AG08395 (cell line): ENCODE measurements at regions not wholly inside any gene's neighbourhood (a gene's known extent, or its start where the extent isn't known, plus 50 kb on each side); places are given as distances from the start of the nearest gene placed in this dataset.
"Not testable (repeated sequence)": the region's sequence is repeated elsewhere in the genome, so short reads cannot be mapped to it uniquely, and the experiment has no call there.

ENCODE experiments used
- DNase-seq: peaks from one replicate; pipeline ENCODE4 v3.0.0; 2012; ENCODE audit warnings: mixed read lengths, low spot score

GRCh38 chr6:132045877-132046276 lies 94.7 kb upstream of the CCN2 start:
- no peak for DNase-seq

DNA sequence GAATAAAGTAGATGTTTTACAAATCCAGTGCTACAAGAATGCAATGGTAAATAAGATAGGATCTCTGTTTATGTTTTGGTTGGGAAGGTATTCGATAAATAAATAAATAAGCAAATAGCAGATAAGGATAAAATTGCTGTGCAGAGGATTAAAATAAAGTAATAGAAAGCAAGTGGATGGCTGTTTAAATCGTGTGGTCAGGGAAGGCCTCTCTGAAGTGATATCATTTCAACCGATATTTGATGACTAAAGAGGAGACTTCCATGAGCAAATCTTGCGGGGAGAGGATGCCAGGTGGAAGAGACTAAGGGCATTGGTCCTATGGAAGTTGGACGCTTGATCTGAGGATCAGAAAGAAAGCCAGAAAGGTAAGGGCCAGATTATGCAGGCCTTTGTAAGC lies 92.0 kb upstream of the CCN2 start:
- DNase-seq, result no peak

GRCh38 chr6:132041706-132042105 lies 90.5 kb upstream of the CCN2 start:
- DNase-seq, result no peak

- no peak for DNase-seq
Observed at GRCh38 chr6:132028029-132028428, 76.9 kb upstream of the CCN2 start.

DNA sequence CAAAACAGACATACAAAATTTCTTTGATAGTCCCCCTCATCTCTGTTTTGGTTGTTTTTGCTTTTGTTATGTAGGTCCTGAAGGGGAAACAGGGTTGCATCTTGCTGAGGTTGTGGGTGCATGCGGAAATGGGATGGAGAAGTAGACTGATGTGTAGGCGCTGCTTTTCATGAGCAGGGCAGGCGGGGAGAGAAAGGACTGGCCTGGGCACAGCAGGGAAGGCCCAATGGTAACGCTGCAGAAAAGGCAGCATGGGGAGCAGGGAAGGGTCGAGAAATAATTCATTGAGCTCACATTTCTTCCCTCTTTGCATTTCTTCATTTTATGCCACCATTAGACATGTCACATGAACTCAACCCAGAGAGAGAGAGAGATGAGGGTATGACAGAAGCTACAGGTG lies 74.3 kb upstream of the CCN2 start:
- no peak for DNase-seq

DNA sequence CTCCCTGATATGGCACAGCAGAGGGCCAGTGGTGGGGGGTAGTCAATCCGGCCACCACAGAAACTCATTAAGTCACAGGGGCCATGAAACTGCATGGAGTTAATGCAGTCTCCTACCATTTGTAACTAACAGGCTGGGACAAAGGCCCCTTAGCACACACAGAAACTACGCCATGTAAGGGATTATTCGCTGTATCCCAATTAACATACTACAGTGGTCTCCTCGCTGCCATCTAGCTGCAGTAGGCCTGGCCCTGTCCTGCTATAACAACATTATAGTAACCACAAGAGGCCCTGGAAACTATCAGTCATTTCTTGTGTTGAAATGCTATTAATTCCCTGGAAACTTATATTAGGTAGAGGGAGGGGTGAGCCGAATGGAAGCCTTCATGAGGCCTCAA lies 72.3 kb upstream of the CCN2 start:
- no peak for DNase-seq

DNA sequence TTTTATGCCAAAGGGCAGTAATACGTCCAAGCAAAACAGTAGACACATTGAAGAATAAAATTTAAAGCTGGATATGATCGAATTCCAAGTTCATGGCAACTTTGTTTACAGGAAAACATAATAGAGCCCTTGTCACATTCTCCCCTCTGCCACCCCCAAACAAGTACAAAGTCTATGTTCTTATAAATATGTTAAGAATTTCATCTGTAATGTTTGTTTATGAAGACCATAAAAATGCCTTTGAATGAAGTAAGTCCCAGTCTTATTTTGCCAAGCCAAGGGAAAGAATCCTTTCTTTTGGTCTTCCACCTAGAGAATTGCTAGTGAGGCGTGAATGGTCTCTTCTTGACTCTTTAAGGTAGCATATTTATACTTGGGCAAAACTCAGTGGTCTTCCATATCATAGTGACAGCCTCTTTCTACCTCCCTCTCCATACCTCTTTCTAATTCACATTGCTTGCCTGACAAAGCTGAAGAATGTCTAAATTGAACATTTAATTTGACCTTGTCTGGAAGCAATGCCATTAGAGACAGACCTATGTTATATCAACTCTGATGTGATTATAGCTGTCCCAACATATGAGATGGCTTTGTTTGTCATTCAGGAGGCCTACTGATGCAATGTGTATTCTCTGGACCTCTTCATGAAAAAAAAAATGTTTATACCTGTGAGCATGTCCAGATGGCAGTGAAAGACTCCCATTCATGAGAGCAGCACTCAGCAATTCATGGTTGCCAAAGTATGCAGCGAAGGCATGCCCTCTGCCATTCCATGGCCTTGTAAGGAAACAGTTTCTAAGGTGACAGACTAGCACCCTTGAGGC lies 70.6 kb upstream of the CCN2 start:
- DNase-seq, result no peak

- not testable (repeated sequence) for DNase-seq
Observed at GRCh38 chr6:132020918-132021317, 69.7 kb upstream of the CCN2 start.

DNA sequence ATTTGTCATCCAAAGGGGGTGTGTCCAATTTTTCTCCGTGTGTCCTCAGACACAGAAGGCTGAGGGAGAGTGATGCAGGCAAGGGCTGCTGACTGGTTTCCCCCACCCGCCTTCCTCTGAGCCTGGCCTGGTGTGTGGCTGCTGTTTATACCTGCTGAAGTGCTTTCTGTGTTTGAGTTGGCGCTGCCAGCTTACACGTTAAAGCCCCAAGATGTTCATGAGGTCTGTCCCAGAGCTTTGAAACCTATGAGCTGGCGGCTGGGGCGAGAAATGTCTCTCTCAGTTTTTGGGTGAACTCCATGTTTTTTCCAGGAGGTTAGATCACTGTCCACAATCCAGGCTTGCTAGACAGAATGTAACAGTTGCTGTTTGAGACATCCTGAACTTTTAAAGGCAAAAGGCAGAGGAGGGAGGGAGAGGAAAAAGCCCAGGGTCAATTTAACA lies 69.0 kb upstream of the CCN2 start:
- DNase-seq, result peak; percentile 41

DNA sequence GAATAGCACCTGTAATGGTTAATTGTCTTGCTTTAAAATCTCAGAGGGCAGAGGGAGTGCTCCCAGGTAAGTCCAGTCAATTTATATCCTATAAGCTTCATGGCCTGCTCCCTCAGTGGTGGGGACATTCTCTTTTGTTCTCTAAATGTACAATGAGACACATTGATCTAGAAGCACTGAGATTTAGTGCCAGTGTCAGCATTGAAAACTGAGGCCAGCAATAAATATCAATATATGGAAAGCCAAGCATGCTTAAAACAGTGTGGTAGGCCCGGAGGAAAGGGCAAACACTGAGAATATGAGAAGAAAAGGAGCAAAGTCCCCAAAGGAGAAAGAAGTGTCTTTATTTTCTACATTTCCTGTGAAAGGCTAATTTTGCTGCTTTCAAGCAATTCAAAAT lies 68.4 kb upstream of the CCN2 start:
- no peak for DNase-seq

- no peak for DNase-seq
Observed at GRCh38 chr6:132017942-132018341, 66.8 kb upstream of the CCN2 start.

GRCh38 chr6:132016396-132016795 lies 65.2 kb upstream of the CCN2 start:
- no peak for DNase-seq

DNA sequence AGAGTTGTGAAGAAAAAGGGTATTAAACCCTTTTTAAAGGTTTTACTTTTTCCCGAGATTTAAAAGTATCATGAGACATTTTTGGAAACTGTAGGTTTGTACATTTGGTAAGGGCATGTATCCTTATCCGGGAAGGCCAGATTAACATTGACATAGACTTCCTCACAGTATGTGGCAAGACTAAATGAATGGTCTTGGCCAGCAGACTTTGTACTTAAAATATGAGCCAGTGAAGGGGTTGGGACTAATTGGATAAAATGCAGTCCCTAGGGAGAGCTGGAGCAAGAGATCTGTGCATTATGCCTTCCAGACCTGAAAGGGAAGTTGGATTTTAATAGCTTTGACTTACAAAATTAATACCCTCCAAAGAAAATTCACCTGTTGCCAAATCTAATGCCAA lies 60.4 kb upstream of the CCN2 start:
- DNase-seq, result peak; percentile 14

DNA sequence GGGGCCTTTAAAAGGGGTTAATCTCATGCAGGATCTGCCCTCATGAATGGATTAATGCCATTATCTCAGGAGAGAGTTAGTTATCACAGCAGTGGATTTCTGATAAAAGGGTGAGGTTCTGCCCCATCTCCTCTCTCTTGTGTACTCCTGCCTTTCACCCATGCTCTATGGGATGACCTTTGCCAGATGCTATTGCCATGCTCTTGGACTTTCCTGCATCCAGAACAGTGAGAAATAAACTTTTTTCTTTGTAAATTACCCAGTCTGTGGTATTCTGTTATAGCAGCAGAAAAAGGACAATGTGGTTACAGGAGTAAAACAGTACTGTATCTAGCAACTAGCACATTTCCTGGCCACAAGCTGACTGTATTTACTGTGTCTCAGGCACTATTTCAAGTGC lies 58.0 kb upstream of the CCN2 start:
- DNase-seq, result no peak

- DNase-seq, result peak; percentile 12
Observed at GRCh38 chr6:132007474-132008190, 56.5 kb upstream of the CCN2 start.

DNA sequence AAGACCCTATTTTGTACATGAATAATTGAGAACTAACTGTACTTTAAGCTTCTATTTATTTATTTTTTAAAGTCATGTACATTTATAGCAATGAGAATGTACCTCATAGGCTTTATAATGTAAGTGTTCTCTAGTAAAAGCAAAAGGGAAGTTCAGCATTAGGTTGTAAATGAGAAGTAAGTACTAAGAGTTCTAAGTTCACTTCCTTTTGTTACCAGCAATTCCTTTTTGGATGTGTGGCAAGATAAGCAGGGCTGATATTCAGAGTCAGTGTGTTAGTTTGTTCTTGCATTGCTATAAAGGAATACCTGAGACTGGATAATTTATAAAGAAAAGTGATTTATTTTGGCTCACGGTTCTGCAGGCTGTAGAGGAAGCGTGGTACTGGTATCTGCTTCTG lies 54.0 kb upstream of the CCN2 start:
- DNase-seq, result no peak

GRCh38 chr6:132004668-132005067 lies 53.5 kb upstream of the CCN2 start:
- no peak for DNase-seq

DNA sequence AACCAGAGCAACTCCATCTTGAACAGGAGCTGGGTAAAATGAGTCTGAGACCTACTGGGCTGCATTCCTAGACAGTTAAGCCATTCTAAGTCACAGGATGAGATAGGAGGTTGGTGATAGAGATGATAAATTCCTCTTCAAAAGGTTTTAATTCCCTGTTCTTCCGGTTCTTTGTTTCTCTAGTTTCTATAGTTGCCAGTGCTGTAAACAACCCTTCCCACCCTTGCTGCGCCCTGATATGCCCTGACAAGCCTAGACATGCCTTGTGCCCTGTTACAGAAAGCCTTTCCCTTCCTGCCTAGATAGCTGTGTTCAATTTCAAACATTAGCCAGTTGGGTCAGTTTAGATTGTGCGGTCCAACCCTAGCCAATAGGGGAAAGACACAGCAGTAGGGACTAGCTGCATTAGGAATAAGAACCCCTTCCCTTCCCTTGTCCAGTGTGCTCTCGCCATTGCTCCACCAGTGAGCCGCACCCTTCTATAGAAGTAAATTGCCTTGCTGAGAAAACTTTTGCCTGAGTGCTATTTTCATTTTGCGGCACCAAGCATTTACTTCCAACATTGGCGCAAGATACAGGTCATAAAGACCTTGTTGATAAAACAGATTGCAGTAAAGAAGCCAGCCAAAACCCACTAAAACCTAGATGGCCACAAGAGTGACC lies 52.5 kb upstream of the CCN2 start:
- no peak for DNase-seq
